ENCODE measurements at regions not wholly inside any gene's neighbourhood (a gene's known extent, or its start where the extent isn't known, plus 50 kb on each side); places are given as distances from the start of the nearest gene placed in this dataset.

- Histone ChIP-seq H3K79me2 (ENCODE audit: control insufficient read depth, insufficient read depth, low read length) (no peaks in the 10 kb centered on the region), H2AFZ (ENCODE audit: low read depth, low read length) (no peak overlapping the region), H3K4me2 (ENCODE audit: insufficient read depth, low read length) (no peak overlapping the region), H3K4me1 (replicated peaks in 1 of 2; ENCODE audit: control insufficient read depth in 2 of 2, insufficient read depth in 2 of 2, low read length in 2 of 2) (no peaks in the 10 kb centered on the region), H4K20me1 (replicated peaks; ENCODE audit: control insufficient read depth, insufficient read depth, low read length) (no peaks in the 10 kb centered on the region), H3K27ac (ENCODE audit: extremely low read depth, low read depth, low read length) (no peak overlapping the region), H3K9ac (ENCODE audit: insufficient read depth in 1 of 2, low read depth in 2 of 2, low read length in 2 of 2) (no peak overlapping the region), H3K9me3 (replicated peaks; ENCODE audit: control insufficient read depth, insufficient read depth, low read depth, low read length) (no peaks in the 10 kb centered on the region), H3K27me3 (ENCODE audit: control insufficient read depth in 2 of 2, insufficient read depth in 2 of 2, low read length in 2 of 2) (no peaks in the 10 kb centered on the region), H3K4me3 (no peak overlapping the region), H3K9me1 (ENCODE audit: control insufficient read depth, insufficient read depth, low read length) (no peaks in the 10 kb centered on the region), H3K36me3 (ENCODE audit: control insufficient read depth, insufficient read depth, low read length) (no peaks in the 10 kb centered on the region)
- ATAC-seq (no peak), FAIRE-seq (no peak), DNase-seq (ENCODE audit: extremely low read depth in 1 of 4, low spot score in 3 of 4) (no peak)
- BruUV-seq (replicated peaks): no TSS peak
- ChIA-PET POLR2A (no interaction called here), CTCF (ENCODE audit: low intra/inter-chr PET ratio) (no interaction called here)
- in situ Hi-C loops (cut with MboI) (no loop called here), intact Hi-C loops (cut with micrococcal nuclease) (no loop called here)
- TF ChIP-seq TCFL5 (CRISPR knock-in tag; conservative IDR thresholded peaks at IDR 0.05) (no peak), CCNT2 (IDR thresholded peaks at IDR 0.05; ENCODE audit: borderline replicate concordance, extremely low read depth, insufficient read length, low read depth, low read length) (no peak), SUPT5H (IDR thresholded peaks at IDR 0.05) (no peak), ZNF444 (CRISPR knock-in tag; IDR thresholded peaks at IDR 0.05) (no peak), ZNF24 (IDR thresholded peaks at IDR 0.05) (no peak), ZNF583 (CRISPR knock-in tag; IDR thresholded peaks at IDR 0.05) (no peak), CC2D1A (IDR thresholded peaks at IDR 0.05) (no peak), GABPB1 (CRISPR knock-in tag; IDR thresholded peaks at IDR 0.05) (no peak), ARID1B (IDR thresholded peaks at IDR 0.05) (no peak)
- 0% methylated on average over 1 of the region's 2 CpGs for WGBS (ENCODE audit: insufficient coverage, low coverage, missing lambda C conversion rate)
These were observed 841.2 kb downstream of the TUSC7 start for GRCh38 chr3:117550766-117551165.

GRCh38 chr3:117553461-117553860, 843.9 kb downstream of the TUSC7 start:
- Histone ChIP-seq H2AFZ (ENCODE audit: low read depth, low read length) (no peak overlapping the region), H3K27ac (ENCODE audit: extremely low read depth, low read depth, low read length) (no peak overlapping the region), H3K9me1 (ENCODE audit: control insufficient read depth, insufficient read depth, low read length) (no peaks in the 10 kb centered on the region), H3K36me3 (ENCODE audit: control insufficient read depth, insufficient read depth, low read length) (no peaks in the 10 kb centered on the region), H3K27me3 (ENCODE audit: control insufficient read depth in 2 of 2, insufficient read depth in 2 of 2, low read length in 2 of 2) (no peaks in the 10 kb centered on the region), H3K9ac (ENCODE audit: insufficient read depth in 1 of 2, low read depth in 2 of 2, low read length in 2 of 2) (no peak overlapping the region), H4K20me1 (replicated peaks; ENCODE audit: control insufficient read depth, insufficient read depth, low read length) (no peaks in the 10 kb centered on the region), H3K4me2 (ENCODE audit: insufficient read depth, low read length) (no peak overlapping the region), H3K9me3 (replicated peaks; ENCODE audit: control insufficient read depth, insufficient read depth, low read depth, low read length) (no peaks in the 10 kb centered on the region), H3K79me2 (ENCODE audit: control insufficient read depth, insufficient read depth, low read length) (no peaks in the 10 kb centered on the region), H3K4me1 (replicated peaks in 1 of 2; ENCODE audit: control insufficient read depth in 2 of 2, insufficient read depth in 2 of 2, low read length in 2 of 2) (no peaks in the 10 kb centered on the region), H3K4me3 (no peak overlapping the region)
- no peak for DNase-seq (ENCODE audit: extremely low read depth in 1 of 4, low spot score in 3 of 4)
- in situ Hi-C loops (cut with MboI) (no loop called here), intact Hi-C loops (cut with micrococcal nuclease) (no loop called here)
- no TSS peak for BruUV-seq (replicated peaks)
- TF ChIP-seq KDM1A (IDR thresholded peaks at IDR 0.05) (no peak), HDAC2 (IDR thresholded peaks at IDR 0.05) (no peak), ZNF354B (CRISPR knock-in tag; IDR thresholded peaks at IDR 0.05) (no peak), HNRNPL (IDR thresholded peaks at IDR 0.05; ENCODE audit: low read depth, low read length) (no peak), SRF (CRISPR knock-in tag; IDR thresholded peaks at IDR 0.05) (no peak), MAFK (IDR thresholded peaks at IDR 0.05; ENCODE audit: low read length) (no peak), KLF13 (tag; IDR thresholded peaks at IDR 0.05; ENCODE audit: borderline replicate concordance, low read depth) (no peak)
- no peak for ATAC-seq
- 0% methylated on average over 1 of the region's 2 CpGs for WGBS (ENCODE audit: insufficient coverage, low coverage, missing lambda C conversion rate)
- ChIA-PET CTCF (ENCODE audit: low intra/inter-chr PET ratio) (no interaction called here), POLR2A (no interaction called here)
- FAIRE-seq: no peak

Data from K562 (cell line).